Bronchial epithelial cell (primary cell): ENCODE measurements at regions not wholly inside any gene's neighbourhood (a gene's known extent, or its start where the extent isn't known, plus 50 kb on each side); places are given as distances from the start of the nearest gene placed in this dataset.
"Not testable (repeated sequence)": the region's sequence is repeated elsewhere in the genome, so short reads cannot be mapped to it uniquely, and the experiment has no call there.

ENCODE experiments used
- DNase-seq: peaks from one replicate; pipeline ENCODE4 v3.0.0-alpha.2; 2010; ENCODE audit warnings: low read depth
- FAIRE-seq: peaks from 2 replicates; lab custom pipeline; 2011; peaks lifted over from hg19 to GRCh38; lab: Jason Lieb, UNC
- H3K27me3 ChIP-seq: 2 replicates; pipeline ENCODE4 v1.5.1; 2011; ENCODE audit warnings: low read length; ENCODE audit not compliant: control insufficient read depth, insufficient read depth
- H3K36me3 ChIP-seq: 2 replicates; pipeline ENCODE4 v1.5.1; 2011; ENCODE audit warnings: low read length; ENCODE audit not compliant: control insufficient read depth, insufficient read depth
- H3K4me3 ChIP-seq: 2 replicates; pipeline ENCODE4 v1.5.1; 2011; ENCODE audit warnings: mild to moderate bottlenecking, low read depth, low read length, control low read depth
- CTCF ChIP-seq: IDR thresholded peaks from 2 replicates; pipeline ENCODE4 v1.5.1; 2011; ENCODE audit warnings: mild to moderate bottlenecking, moderate library complexity, low read length, control low read depth, inconsistent platforms; ENCODE audit not compliant: insufficient read depth, severe bottlenecking

GRCh38 chr2:63723709-63724108, 118.0 kb upstream of the UGP2 start:
- no peak for FAIRE-seq
- no peak for TF ChIP-seq CTCF
- no peak for DNase-seq
- Histone ChIP-seq H3K4me3 (no peak overlapping the region), H3K36me3 (no peaks in the 10 kb centered on the region), H3K27me3 (no peaks in the 10 kb centered on the region)

DNA sequence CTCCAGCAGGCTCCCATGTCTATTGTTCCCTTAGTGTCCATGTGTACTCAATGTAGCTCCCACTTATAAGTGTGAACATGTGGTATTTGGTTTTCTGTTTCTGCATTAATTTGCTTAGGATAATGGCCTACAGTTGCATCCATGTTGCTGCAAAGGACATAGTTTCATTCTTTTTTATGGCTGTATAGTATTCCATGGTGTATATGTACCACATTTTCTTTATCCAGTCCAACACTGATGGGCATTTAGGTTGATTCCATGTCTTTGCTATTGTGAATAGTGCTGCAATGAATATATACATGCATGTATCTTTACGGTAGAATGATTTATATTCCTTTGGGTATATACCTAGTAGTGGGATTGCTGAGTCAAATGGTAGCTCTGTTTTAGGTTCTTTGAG, 116.5 kb upstream of the UGP2 start:
- H3K36me3 ChIP-seq, FAIRE-seq, H3K27me3 ChIP-seq: not testable (repeated sequence)

GRCh38 chr2:63729362-63729761, 112.3 kb upstream of the UGP2 start:
- no peaks in the 10 kb centered on the region for H3K36me3 ChIP-seq
- H3K27me3 ChIP-seq: no peaks in the 10 kb centered on the region
- no peak for FAIRE-seq
- no peak for TF ChIP-seq CTCF
- no peak overlapping the region for H3K4me3 ChIP-seq
- DNase-seq: no peak

More for the DNA sequence above, 116.5 kb upstream of the UGP2 start:
- DNase-seq, H3K4me3 ChIP-seq: not testable (repeated sequence)

DNA sequence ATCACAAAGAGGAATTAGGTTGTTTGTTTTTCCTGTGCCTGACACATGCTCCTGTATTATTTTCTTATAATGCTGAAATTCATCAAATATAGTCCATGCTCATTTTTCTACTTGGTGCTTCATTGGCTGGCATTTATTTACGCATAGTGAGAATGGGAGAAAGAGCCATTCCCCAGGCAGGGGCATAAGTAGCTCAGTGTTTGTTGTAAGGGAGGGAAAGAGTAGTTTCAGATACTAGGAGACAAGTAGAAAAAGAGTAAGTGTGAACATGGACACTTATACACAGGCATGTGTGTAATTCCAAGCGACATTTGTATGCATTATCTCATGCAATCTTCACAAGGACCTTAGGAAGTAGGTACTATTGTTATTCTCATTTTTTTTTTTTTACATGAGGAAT, 111.9 kb upstream of the UGP2 start:
- Histone ChIP-seq H3K36me3 (no peaks in the 10 kb centered on the region), H3K27me3 (no peaks in the 10 kb centered on the region), H3K4me3 (no peak overlapping the region)
- FAIRE-seq: no peak
- no peak for DNase-seq
- TF ChIP-seq CTCF: no peak

DNA sequence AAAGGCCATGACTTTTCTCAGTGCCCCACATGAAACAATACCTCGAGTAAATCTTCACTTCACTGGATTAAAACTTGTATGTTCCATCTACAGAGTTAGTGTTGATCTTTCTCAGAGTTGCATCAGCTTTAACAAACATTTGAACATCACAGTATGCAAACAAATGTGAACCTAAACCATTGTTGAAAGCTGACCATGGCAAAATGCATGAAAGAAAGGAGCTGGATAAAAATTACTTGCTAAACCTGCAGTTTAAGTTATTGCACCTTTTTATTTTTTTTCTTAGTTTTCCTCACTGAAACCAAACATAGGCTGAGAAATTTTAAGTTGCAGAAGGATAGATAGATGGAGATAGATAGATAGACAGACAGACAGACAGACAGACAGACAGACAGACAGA, 107.2 kb upstream of the UGP2 start:
- no peak for TF ChIP-seq CTCF
- DNase-seq (peak; percentile 26), FAIRE-seq (no peak)
- no peaks in the 10 kb centered on the region for H3K36me3 ChIP-seq
- no peaks in the 10 kb centered on the region for H3K27me3 ChIP-seq
- no peak overlapping the region for H3K4me3 ChIP-seq

- Histone ChIP-seq H3K4me3 (no peak overlapping the region), H3K27me3 (no peaks in the 10 kb centered on the region), H3K36me3 (no peaks in the 10 kb centered on the region)
- FAIRE-seq (no peak), DNase-seq (peak; percentile 47)
- TF ChIP-seq CTCF: no peak
Measured at GRCh38 chr2:63735263-63735662, 106.4 kb upstream of the UGP2 start.
